ENCODE measurements at regions not wholly inside any gene's neighbourhood (a gene's known extent, or its start where the extent isn't known, plus 50 kb on each side); places are given as distances from the start of the nearest gene placed in this dataset.

DNA sequence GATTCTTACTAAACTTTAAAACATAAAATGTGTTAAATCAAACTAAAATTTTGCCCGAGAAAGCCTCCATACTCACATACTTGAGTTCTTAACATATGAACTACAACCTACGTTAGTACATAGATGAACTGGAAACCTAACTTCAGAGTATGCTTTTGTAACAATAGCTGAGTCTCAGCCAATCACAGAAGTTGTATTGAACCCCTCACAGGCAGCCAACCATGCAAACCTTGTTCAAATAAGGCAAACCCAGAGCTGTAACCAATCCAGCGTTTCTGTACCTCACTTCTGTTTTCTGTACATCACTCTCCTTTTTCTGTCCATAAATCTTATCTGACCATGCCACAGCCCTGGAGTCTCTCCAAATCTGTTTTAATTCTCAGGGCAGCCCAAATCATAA, 157.3 kb upstream of the COL1A2 start:
- DNase-seq: no peak
- no peaks in the 10 kb centered on the region for H3K27me3 ChIP-seq
- H3K36me3 ChIP-seq: no peaks in the 10 kb centered on the region
- no peaks in the 10 kb centered on the region for H3K9me3 ChIP-seq
- H3K4me3 ChIP-seq: no peak overlapping the region

DNA sequence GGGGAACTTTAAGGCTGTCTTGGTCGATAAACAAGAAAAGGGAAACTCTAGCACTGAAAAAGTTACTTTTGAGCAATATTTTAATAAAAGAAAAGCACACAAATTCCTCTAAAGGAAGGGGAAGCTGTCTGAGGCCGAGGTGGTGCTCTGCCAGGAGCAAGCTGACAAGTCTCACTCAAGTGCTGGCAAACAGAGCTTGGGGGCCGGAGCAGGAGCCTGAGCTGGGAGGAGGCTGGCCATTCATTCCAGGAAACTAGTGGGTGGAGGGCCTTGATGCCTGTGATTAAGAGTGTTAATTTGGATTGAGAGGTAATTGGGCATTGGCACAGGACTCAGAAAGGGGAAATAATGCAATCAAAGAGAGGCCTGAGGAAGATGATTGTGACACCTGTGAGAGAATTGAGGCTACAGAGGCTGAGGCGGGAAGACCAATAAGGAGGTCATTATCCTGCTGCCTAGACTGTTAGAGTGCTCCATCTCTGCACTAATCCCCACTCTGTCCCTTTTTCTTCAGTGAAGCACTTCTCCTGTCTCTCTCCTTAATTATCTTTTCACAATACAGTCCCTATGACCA, 154.9 kb upstream of the COL1A2 start:
- DNase-seq: no peak
- H3K4me3 ChIP-seq: no peak overlapping the region
- H3K36me3 ChIP-seq: no peaks in the 10 kb centered on the region
- no peaks in the 10 kb centered on the region for H3K27me3 ChIP-seq
- H3K9me3 ChIP-seq: no peaks in the 10 kb centered on the region

DNA sequence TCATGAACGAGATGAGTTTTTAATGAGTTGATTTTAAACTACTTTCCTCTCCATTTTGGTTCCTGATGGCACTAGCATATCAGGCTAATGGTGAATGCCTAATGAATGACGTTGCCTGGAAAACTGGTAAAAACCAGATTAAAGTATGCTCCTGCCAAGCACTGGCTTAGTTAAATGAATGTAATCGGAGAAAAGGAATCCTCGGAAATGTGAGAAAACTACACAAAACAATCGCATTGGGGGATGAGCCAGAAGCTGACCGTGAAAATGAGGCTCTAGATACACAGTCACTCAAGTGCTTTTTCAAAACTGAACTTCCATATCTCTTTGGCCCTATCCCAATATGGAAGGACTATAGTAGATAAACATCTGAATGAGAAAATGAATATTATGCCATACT, 153.8 kb upstream of the COL1A2 start:
- Histone ChIP-seq H3K9me3 (no peaks in the 10 kb centered on the region), H3K4me3 (no peak overlapping the region), H3K36me3 (no peaks in the 10 kb centered on the region), H3K27me3 (no peaks in the 10 kb centered on the region)
- DNase-seq: no peak

DNA sequence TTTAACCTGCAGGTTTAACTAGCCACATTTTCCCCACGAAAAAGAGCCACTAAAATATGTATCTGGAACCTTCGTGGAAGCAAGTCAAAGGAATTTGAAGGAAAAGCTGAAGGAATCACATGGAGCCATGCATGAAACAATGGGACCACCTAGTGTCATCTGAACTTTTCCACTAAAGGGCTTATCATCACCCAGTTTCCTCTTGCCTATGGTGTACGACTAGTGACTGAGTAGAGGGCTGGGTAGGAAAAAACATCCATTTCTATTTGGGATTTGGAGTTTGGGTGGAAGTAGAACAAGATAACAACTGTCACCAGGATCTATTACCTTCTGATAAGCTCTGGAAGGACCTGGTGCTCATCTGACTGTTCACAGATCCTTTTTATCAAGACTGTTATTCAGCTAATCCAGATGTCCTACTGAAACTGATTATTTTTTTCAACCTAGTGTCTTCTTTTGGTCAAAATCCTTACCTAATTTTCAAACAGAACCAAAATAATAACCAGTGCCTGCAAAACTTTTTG, 153.2 kb upstream of the COL1A2 start:
- Histone ChIP-seq H3K27me3 (no peaks in the 10 kb centered on the region), H3K4me3 (no peak overlapping the region), H3K9me3 (no peaks in the 10 kb centered on the region), H3K36me3 (no peaks in the 10 kb centered on the region)
- no peak for DNase-seq

DNA sequence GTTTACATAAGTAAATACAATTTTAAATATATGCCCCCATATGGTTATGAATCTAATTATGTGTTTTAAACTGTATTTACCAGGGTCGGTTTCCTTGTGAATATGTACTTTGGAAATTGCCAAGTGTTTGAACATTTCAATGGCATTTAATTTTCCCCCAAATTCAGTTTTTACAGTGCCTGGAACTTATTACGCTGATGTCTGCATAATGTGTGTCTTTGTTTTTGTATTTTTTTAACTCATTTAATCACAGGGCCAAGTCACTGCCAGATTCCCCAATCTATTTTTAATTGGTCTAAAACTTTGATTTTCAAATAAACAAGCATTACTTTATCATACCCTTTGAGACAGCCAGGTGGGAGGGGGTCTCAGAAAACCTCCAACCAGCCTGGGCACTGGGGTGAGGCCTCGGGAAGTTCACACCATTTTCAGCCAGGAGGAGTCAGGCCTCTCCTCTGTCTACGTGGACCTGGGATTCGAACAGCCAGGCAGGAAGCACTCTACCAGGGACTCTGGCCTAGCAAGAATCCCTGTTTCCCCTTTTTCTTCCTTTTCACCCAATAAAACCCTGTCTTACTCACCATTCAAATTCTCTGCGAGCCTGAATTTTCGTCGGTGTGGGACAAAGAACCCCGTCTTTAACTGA, 151.5 kb upstream of the COL1A2 start:
- Histone ChIP-seq H3K9me3 (no peaks in the 10 kb centered on the region), H3K36me3 (no peaks in the 10 kb centered on the region), H3K27me3 (no peaks in the 10 kb centered on the region), H3K4me3 (no peak overlapping the region)
- no peak for DNase-seq

DNA sequence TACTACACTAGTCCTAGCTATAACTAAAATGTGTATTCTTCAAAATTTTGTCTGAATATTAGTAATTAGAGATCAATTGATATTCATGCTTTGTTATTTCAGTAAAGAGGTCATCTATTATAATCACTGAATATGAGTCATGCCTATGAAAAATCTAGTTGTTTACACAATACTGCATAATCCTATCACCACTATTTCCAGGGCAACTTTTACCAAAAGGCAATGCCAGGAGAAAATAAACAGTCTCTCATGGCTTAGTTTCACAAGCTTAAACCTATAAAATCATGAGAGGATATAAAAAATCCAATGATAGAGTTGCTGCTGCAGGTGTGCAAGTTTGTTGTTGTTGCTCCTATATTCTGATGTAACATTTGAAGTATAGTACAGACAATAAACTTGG, 149.9 kb upstream of the COL1A2 start:
- no peaks in the 10 kb centered on the region for H3K36me3 ChIP-seq
- no peaks in the 10 kb centered on the region for H3K27me3 ChIP-seq
- H3K4me3 ChIP-seq: no peak overlapping the region
- DNase-seq: no peak
- no peaks in the 10 kb centered on the region for H3K9me3 ChIP-seq

DNA sequence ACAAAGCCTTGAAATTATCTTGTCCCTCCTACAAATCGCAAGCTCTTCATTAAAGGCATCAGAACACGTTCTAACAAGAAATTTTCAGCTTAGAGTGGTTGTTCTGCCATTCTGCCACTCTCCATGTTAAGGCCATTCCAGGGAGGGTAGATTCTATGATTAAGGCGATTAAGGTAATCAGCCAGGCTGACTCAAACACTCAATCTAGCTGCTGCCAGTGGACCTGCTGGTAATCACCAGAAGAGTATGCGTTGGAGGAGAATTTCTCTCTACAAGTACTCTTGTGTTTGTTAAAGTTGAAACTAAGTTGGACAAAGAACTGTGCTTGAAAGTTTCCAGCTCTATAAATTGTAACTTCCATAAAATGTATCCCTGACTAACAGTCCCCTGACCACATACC, 149.2 kb upstream of the COL1A2 start:
- no peak for DNase-seq
- Histone ChIP-seq H3K27me3 (no peaks in the 10 kb centered on the region), H3K4me3 (no peak overlapping the region), H3K36me3 (no peaks in the 10 kb centered on the region), H3K9me3 (no peaks in the 10 kb centered on the region)

DNA sequence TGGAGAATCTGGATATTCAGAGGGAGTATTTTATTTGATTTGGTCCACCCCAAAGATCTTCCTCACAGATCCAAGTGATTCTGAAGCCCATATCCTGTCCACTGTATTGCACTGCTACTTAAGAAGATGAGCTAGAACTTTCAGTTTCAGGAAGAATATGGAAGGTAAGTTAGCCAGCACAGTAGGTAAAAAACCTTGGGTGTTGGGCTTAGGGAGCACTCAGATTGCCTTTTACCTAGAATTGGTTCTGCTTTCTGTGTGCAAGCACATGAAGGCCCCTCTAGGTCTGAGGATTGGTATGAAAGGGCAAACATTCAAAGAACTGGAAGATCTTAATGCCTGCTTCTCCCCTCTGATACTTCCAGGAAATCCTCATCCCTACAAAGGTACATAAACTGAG, 146.7 kb upstream of the COL1A2 start:
- Histone ChIP-seq H3K36me3 (no peaks in the 10 kb centered on the region), H3K27me3 (no peaks in the 10 kb centered on the region), H3K9me3 (no peaks in the 10 kb centered on the region), H3K4me3 (no peak overlapping the region)
- DNase-seq: no peak

DNA sequence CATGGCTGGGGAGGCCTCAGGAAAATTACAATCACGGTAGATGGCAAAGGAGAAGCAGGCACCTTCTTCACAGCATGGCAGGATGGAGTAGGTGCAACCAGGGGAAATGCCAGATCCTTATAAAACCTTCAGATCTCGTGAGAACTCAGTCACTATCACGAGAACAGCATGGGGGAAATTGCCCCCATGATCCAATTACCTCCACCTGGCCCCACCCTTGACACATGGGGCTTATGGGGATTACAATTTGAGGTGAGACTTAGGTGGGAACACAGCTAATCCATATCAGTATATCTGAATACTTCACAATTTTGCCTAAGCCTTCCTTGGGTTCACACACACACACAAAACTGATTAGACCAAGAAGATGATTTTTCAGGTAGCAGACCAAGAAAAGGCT, 145.1 kb upstream of the COL1A2 start:
- H3K4me3 ChIP-seq: no peak overlapping the region
- H3K36me3 ChIP-seq: no peaks in the 10 kb centered on the region
- no peak for DNase-seq
- no peaks in the 10 kb centered on the region for H3K27me3 ChIP-seq
- H3K9me3 ChIP-seq: no peaks in the 10 kb centered on the region

DNA sequence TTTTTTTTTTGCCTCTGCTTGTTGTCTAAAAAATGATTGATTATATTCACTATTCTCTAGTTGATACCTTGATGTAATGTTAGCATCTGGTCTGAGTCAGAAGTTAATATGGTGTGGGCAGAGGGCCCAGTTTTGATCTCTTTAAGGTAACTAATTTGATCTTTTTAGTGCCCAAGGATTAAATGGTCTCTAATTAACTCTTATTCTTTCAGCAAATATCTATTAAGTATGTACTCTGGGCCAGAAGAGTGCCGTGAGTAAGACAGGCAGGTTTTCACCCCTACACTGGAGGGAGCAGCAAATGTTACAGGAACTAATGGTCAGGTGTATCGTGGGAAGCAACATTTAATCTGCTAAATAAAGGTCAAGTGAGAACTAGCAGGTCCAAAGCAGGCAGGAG, 144.6 kb upstream of the COL1A2 start:
- DNase-seq: no peak
- Histone ChIP-seq H3K4me3 (no peak overlapping the region), H3K36me3 (no peaks in the 10 kb centered on the region), H3K9me3 (no peaks in the 10 kb centered on the region), H3K27me3 (no peaks in the 10 kb centered on the region)

DNA sequence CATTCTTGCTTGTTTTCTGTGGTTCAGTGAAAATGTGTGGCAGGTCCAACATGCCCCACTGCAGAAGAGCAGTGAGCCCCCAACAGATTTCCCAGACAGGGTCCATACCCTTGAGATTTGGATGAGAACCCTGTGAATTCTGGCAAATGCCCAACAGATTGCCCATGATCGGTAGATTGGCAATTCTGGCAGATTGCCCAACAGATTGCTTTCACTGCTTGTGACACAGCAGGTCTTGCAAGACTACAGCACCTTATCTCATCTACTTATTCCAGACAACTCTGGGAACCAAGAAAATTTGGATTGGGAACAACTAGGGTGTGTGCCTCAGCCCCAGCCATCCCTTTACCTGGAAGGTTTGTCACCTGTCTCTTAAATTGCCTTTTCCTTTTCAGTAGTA, 143.7 kb upstream of the COL1A2 start:
- Histone ChIP-seq H3K27me3 (no peaks in the 10 kb centered on the region), H3K36me3 (no peaks in the 10 kb centered on the region), H3K9me3 (no peaks in the 10 kb centered on the region), H3K4me3 (no peak overlapping the region)
- no peak for DNase-seq

DNA sequence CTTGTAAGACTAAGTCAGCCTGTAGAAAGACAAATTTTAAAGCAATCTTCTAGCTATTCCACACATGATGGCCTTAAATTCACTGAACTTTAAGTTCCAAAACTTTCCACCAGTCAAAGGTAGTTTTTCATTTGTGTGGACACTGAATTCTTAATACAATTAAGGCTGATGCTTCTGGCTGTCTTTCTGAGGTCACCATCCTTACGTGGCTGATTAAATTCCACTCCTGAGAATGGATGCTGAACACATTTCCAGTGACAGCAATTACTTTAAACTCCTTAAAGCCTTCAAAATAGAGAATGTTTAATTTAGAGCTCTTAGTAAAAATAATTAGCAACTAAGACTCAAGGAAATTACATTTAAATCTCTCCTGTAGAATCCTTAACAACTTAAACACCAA, 142.6 kb upstream of the COL1A2 start:
- H3K9me3 ChIP-seq: no peaks in the 10 kb centered on the region
- H3K36me3 ChIP-seq: no peaks in the 10 kb centered on the region
- DNase-seq: no peak
- no peaks in the 10 kb centered on the region for H3K27me3 ChIP-seq
- no peak overlapping the region for H3K4me3 ChIP-seq

DNA sequence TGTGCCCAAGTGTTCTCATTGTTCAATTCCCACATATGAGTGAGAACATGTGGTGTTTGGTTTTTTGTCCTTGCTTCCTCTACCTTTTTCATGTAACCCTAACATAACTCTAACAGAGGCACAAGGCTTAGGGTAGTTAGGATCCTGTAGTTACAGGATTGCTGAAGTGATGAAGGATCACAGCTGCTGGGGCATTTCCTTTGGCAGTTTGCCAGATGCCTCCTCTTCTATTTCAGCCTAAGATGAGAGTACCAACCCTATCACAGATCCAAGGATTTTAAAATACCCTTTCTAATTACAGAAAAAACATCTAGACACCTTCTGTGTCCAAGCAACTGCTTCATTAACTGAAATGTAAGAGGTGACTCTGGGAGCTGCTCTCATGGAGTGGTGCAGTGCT, 141.7 kb upstream of the COL1A2 start:
- DNase-seq: no peak
- H3K36me3 ChIP-seq: no peaks in the 10 kb centered on the region
- no peaks in the 10 kb centered on the region for H3K9me3 ChIP-seq
- H3K4me3 ChIP-seq: no peak overlapping the region
- H3K27me3 ChIP-seq: no peaks in the 10 kb centered on the region

DNA sequence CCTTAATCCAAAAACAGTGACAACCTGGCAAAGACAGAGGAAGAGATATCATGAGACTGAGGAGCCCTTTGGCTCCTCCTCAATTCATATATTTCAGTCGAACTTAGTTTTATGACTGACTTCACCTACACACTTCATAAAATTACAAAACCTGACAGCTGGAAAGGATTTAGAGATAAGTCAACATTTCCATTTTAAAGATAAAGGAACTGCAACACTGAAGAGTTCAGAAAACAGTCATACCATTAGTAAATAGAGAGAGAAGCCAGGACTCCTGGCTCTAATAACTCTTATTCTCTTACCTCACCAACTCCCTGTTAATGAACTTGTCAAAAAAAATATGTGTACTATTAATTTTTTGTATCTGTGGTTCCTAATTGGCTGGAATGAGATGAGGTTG, 141.0 kb upstream of the COL1A2 start:
- no peaks in the 10 kb centered on the region for H3K27me3 ChIP-seq
- no peaks in the 10 kb centered on the region for H3K9me3 ChIP-seq
- H3K4me3 ChIP-seq: no peak overlapping the region
- H3K36me3 ChIP-seq: no peaks in the 10 kb centered on the region
- no peak for DNase-seq

DNA sequence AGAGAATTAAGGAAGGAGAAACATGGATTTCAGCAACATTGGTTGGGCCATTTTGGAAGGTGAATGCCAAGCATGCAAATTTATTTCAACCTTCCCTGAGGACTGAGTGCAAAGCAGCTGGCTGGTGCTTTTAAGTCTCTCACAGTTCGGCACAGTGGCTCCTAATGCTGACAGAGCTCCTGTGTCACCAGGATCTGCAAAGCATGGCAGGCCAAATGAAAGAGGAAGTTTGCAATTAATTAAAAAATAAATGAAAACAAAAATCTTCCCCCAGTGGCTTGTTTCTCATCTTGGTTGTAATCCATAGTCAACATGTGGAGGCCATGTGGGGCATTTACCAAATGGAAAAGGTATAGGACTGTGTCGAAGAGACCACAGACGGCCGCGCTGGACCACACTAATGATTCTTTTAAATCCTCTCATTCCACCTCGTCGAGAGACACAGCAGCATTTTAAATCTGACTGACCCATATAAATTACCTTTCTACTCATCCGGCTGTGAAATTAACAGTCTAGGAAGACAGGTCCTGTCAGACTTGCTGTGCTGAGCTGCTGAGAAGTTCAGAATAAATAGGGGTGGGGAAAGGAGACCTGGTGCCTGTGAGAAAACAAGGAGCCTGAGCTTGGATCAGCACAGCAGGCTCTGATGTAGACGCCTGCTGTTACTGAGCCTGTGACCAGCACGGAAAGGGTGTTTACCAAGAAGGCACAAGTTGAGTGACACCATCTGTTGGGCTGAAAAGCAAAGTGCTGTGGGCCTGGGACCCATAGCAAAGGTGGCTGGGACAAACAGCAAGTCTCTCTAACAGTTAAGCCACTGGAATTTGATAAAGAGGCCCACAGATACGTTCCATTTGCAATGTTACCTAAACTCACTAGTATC, 136.0 kb upstream of the COL1A2 start:
- Histone ChIP-seq H3K27me3 (no peaks in the 10 kb centered on the region), H3K4me3 (no peak overlapping the region), H3K9me3 (no peaks in the 10 kb centered on the region), H3K36me3 (no peaks in the 10 kb centered on the region)
- no peak for DNase-seq

DNA sequence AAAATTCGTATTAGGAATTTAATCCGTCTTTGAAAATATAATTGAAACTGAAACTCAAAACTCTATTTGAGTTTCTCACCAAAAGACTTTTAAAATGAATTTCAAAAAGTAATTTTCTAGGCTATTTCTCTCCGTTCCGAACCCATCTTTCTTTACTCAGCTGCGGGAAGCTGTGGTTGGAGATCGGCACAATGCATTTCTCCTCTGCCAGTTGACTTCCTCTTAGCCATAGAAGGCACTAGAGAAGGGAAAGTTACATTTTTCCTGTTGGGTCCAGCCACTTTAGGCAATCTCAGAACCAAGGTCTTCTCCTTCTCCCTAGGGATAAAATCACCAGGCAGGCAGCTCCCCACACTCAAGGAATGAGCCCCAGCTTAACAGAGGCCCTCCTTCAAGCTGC, 133.6 kb upstream of the COL1A2 start:
- Histone ChIP-seq H3K9me3 (no peaks in the 10 kb centered on the region), H3K4me3 (no peak overlapping the region), H3K27me3 (no peaks in the 10 kb centered on the region), H3K36me3 (no peaks in the 10 kb centered on the region)
- DNase-seq: no peak

DNA sequence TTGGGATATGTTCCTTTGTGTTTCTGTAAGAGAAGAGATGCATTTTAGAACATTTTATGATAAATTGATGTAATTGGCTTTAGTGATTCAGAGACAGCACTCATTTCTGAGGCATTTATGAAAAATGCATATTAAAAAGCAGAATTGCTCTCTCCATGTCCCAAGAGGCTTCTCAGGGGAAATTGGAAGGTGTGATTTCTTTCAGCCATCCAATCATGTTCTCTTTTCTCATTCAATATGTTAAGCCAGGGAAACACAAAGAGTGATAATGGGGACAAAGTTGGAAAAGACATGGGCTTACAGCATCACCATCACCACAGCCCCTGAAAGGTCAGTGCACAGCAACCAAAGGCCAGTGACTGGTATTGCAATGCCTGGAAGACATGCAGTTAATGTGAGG, 129.9 kb upstream of the COL1A2 start:
- Histone ChIP-seq H3K4me3 (no peak overlapping the region), H3K36me3 (no peaks in the 10 kb centered on the region), H3K27me3 (no peaks in the 10 kb centered on the region), H3K9me3 (no peaks in the 10 kb centered on the region)
- DNase-seq: no peak

DNA sequence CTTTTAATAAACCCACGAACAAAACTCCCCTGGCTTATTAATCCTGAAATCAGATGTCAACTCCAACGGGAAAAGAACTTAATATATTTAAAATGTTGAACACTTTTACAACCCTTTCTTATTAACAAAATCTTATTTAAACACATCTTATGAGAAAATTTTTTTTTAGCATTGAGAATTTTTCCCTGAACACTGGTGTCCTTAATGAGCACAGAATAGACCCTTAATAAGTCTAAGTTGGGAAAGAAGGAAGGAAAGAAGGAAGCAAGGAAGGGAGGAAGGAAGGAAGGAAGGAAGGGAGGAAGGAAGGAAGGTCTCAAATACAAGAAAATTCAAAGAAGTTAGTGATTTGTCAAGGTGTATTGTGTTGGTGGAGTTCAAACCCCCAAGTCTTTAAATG, 129.2 kb upstream of the COL1A2 start:
- H3K36me3 ChIP-seq: no peaks in the 10 kb centered on the region

More for the DNA sequence above, 129.2 kb upstream of the COL1A2 start:
- no peak for DNase-seq
- Histone ChIP-seq H3K27me3 (no peaks in the 10 kb centered on the region), H3K9me3 (no peaks in the 10 kb centered on the region), H3K4me3 (no peak overlapping the region)

Data from MG63 (cell line).